MM.1S (cell line): ENCODE measurements at regions not wholly inside any gene's neighbourhood (a gene's known extent, or its start where the extent isn't known, plus 50 kb on each side); places are given as distances from the start of the nearest gene placed in this dataset.

Experiments used
- DNase-seq: peaks from one replicate; pipeline ENCODE4 v3.0.0-alpha.2; 2015
- H2AFZ ChIP-seq: fragments of 300-600 bp; sonication (generic); 2 replicates; pipeline ENCODE4 v1.6.0; 2016; ENCODE audit warnings: antibody characterized with exemption, low read length
- H3F3A ChIP-seq: fragments of 300-600 bp; sonication (generic); 2 replicates; pipeline ENCODE4 v1.6.1; 2016; ENCODE audit warnings: mild to moderate bottlenecking, antibody characterized with exemption, low read length, moderate library complexity, mixed read lengths; ENCODE audit not compliant: insufficient read depth
- H3K27ac ChIP-seq: fragments of 300-600 bp; sonication (generic); 2 replicates; pipeline ENCODE4 v1.5.1; 2016; ENCODE audit warnings: mild to moderate bottlenecking, low read length
- H3K27me3 ChIP-seq: fragments of 300-600 bp; sonication (generic); replicated peaks from 2 replicates; pipeline ENCODE4 v1.6.0; 2016; ENCODE audit warnings: low read length; ENCODE audit not compliant: insufficient read depth
- H3K36me3 ChIP-seq: fragments of 300-600 bp; sonication (generic); replicated peaks from 2 replicates; pipeline ENCODE4 v1.6.1; 2016; ENCODE audit warnings: mild to moderate bottlenecking, low read length, mixed read lengths; ENCODE audit not compliant: insufficient read depth
- H3K4me1 ChIP-seq: fragments of 300-600 bp; sonication (generic); 2 replicates; pipeline ENCODE4 v1.6.1; 2016; ENCODE audit warnings: low read length, mixed read lengths
- H3K4me2 ChIP-seq: fragments of 300-600 bp; sonication (generic); 2 replicates; pipeline ENCODE4 v1.6.0; 2016; ENCODE audit warnings: low read depth, low read length
- H3K4me3 ChIP-seq: fragments of 300-600 bp; sonication (generic); 2 replicates; pipeline ENCODE4 v1.5.1; 2016; ENCODE audit warnings: low read length, mixed read lengths
- H3K79me2 ChIP-seq: fragments of 300-600 bp; sonication (generic); 2 replicates; pipeline ENCODE4 v1.6.1; 2016; ENCODE audit warnings: mixed run types, low read length, mixed read lengths
- H3K9ac ChIP-seq: fragments of 300-600 bp; sonication (generic); 2 replicates; pipeline ENCODE4 v1.6.1; 2016; ENCODE audit warnings: low read length, mixed read lengths
- H3K9me2 ChIP-seq: fragments of 300-600 bp; sonication (generic); replicated peaks from 2 replicates; pipeline ENCODE4 v1.6.1; 2016; ENCODE audit warnings: mild to moderate bottlenecking, low read length, mixed read lengths; ENCODE audit not compliant: insufficient read depth
- H3K9me3 ChIP-seq: fragments of 300-600 bp; sonication (generic); replicated peaks from 2 replicates; pipeline ENCODE4 v1.6.1; 2016; ENCODE audit warnings: mild to moderate bottlenecking, low read length, mixed read lengths; ENCODE audit not compliant: insufficient read depth
- H4K20me1 ChIP-seq: fragments of 300-600 bp; sonication (generic); 2 replicates; pipeline ENCODE4 v1.6.1; 2016; ENCODE audit warnings: mild to moderate bottlenecking, low read length, moderate library complexity, mixed read lengths; ENCODE audit not compliant: insufficient read depth
- EZH2 ChIP-seq: fragments of 300-600 bp; sonication (generic); optimal IDR thresholded peaks from 2 replicates; pipeline ENCODE3; 2017; ENCODE audit warnings: low read depth, mild to moderate bottlenecking, antibody characterized with exemption, low read length, mixed read lengths
- EZH2phosphoT487 ChIP-seq: fragments of 300-600 bp; sonication (generic); IDR thresholded peaks from 2 replicates; pipeline ENCODE4 v1.6.1; 2018; ENCODE audit warnings: antibody characterized with exemption, low read length
- TF ChIP-seq, protein P1 (sequence below): fragments of 300-600 bp; sonication (generic); IDR thresholded peaks from 2 replicates; pipeline ENCODE4 v1.5.1; 2016; ENCODE audit warnings: antibody characterized with exemption, low read length, mixed read lengths

DNA sequence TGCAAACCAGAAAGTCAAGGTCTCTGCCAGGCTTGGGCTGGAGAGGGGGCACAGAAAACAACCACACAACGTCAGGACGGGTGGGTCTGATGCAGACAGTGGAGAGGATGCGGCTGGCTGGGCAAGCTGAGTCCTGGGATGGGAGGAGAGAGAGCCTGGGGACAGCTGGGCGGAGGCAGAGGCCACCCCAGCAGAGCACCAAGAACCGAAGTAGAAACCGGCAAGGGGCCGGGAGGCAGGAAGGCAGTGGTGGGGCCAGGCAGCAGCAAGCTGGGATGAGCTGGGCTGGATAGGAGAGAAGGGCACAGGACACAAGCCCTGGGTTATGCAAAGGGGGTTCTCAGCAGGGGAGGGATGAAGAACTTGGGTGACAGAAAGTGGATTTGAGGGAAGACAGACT is 188.2 kb downstream of the SHANK2 start:
- DNase-seq: no peak
- Histone ChIP-seq H3K79me2 (no peaks in the 10 kb centered on the region), H3F3A (no peaks in the 10 kb centered on the region), H3K9me2 (no peaks in the 10 kb centered on the region), H3K4me2 (no peak overlapping the region), H3K27ac (no peak overlapping the region), H3K4me1 (no peaks in the 10 kb centered on the region), H2AFZ (no peak overlapping the region), H3K9me3 (no peaks in the 10 kb centered on the region), H3K27me3 (peaks cover 67% of the 10 kb centered on the region), H3K4me3 (no peak overlapping the region), H3K36me3 (no peaks in the 10 kb centered on the region), H3K9ac (no peak overlapping the region), H4K20me1 (no peaks in the 10 kb centered on the region)
- TF ChIP-seq, protein P1, sequence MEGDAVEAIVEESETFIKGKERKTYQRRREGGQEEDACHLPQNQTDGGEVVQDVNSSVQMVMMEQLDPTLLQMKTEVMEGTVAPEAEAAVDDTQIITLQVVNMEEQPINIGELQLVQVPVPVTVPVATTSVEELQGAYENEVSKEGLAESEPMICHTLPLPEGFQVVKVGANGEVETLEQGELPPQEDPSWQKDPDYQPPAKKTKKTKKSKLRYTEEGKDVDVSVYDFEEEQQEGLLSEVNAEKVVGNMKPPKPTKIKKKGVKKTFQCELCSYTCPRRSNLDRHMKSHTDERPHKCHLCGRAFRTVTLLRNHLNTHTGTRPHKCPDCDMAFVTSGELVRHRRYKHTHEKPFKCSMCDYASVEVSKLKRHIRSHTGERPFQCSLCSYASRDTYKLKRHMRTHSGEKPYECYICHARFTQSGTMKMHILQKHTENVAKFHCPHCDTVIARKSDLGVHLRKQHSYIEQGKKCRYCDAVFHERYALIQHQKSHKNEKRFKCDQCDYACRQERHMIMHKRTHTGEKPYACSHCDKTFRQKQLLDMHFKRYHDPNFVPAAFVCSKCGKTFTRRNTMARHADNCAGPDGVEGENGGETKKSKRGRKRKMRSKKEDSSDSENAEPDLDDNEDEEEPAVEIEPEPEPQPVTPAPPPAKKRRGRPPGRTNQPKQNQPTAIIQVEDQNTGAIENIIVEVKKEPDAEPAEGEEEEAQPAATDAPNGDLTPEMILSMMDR: no peak
- no peak for TF ChIP-seq EZH2
- no peak for TF ChIP-seq EZH2phosphoT487

DNA sequence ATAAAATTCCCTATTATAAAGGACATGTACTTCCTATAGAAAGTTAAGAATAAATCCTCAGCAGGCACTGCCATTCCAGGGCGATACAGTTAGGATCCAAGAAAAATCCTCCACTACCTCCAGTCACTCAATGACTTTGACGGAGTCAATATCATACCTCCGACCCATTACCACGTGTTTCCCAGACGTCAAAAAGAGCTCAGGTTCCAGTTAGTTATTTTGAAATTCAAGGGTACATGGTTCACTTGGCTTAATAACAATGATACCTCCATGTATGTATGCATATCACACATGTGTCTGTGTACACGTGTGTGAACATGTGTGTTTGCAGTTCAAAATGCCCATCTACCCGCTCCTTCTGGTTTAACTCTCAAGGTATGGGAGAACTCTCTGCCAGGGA is 189.2 kb downstream of the SHANK2 start:
- TF ChIP-seq, protein P1: no peak
- no peak for TF ChIP-seq EZH2
- TF ChIP-seq EZH2phosphoT487: no peak
- Histone ChIP-seq H4K20me1 (no peaks in the 10 kb centered on the region), H3K4me3 (no peak overlapping the region), H3K79me2 (no peaks in the 10 kb centered on the region), H3K27me3 (peaks cover 76% of the 10 kb centered on the region), H3K9me2 (no peaks in the 10 kb centered on the region), H3K4me2 (no peak overlapping the region), H3F3A (no peaks in the 10 kb centered on the region), H3K9ac (no peak overlapping the region), H3K27ac (no peak overlapping the region), H3K9me3 (no peaks in the 10 kb centered on the region), H3K36me3 (no peaks in the 10 kb centered on the region), H2AFZ (no peak overlapping the region), H3K4me1 (no peaks in the 10 kb centered on the region)
- no peak for DNase-seq

DNA sequence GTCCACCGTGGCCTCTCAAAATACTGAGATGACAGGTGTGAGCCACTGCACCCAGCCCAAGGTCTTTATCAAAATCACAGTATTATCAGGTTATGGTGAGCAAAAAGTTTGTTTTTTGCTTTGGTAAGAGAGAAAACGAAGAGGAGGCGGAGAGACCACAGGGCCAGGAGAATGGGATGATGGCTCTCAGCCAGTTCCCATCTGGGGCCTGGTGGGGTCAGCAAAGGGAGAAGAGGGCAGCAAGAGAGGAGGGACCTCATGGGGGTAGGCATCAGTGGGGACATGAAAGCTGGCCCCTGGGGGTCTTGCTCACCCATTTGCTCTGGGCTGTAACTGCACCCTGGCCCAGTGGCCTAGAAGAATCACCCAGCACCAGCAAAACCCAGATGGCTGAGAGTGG is 190.2 kb downstream of the SHANK2 start:
- no peak overlapping the region for H3K4me3 ChIP-seq
- no peaks in the 10 kb centered on the region for H3K9me3 ChIP-seq
- peaks cover 85% of the 10 kb centered on the region for H3K27me3 ChIP-seq
- no peaks in the 10 kb centered on the region for H3K36me3 ChIP-seq
- H2AFZ ChIP-seq: no peak overlapping the region
- no peaks in the 10 kb centered on the region for H4K20me1 ChIP-seq
- H3K9me2 ChIP-seq: no peaks in the 10 kb centered on the region
- H3K9ac ChIP-seq: no peak overlapping the region
- H3K4me1 ChIP-seq: no peaks in the 10 kb centered on the region
- H3F3A ChIP-seq: no peaks in the 10 kb centered on the region
- no peak for TF ChIP-seq EZH2phosphoT487
- TF ChIP-seq, protein P1: no peak
- no peak for TF ChIP-seq EZH2
- no peak for DNase-seq
- no peak overlapping the region for H3K27ac ChIP-seq
- no peaks in the 10 kb centered on the region for H3K79me2 ChIP-seq
- no peak overlapping the region for H3K4me2 ChIP-seq
